DOHH2 (cell line): ENCODE measurements at regions not wholly inside any gene's neighbourhood (a gene's known extent, or its start where the extent isn't known, plus 50 kb on each side); places are given as distances from the start of the nearest gene placed in this dataset.

Experiments used
- H3F3A ChIP-seq: fragments of 200-600 bp; sonication (generic), shearing (Covaris generic); 2 replicates; pipeline ENCODE4 v1.6.0; 2016; ENCODE audit warnings: antibody characterized with exemption, mild to moderate bottlenecking; ENCODE audit not compliant: control insufficient read depth, insufficient read depth
- H3K27ac ChIP-seq: fragments of 200-600 bp; sonication (generic); 2 replicates; pipeline ENCODE4 v1.5.1; 2014; ENCODE audit warnings: low read depth, mild to moderate bottlenecking, low read length, moderate library complexity
- H3K27me3 ChIP-seq: fragments of 200-600 bp; sonication (generic); 2 replicates; pipeline ENCODE4 v1.6.1; 2014; ENCODE audit warnings: mild to moderate bottlenecking, low read length, mixed read lengths; ENCODE audit not compliant: control insufficient read depth
- H3K36me3 ChIP-seq: fragments of 200-600 bp; sonication (generic); 2 replicates; pipeline ENCODE4 v1.6.1; 2014; ENCODE audit warnings: mild to moderate bottlenecking, low read length, moderate library complexity, mixed read lengths; ENCODE audit not compliant: control insufficient read depth
- H3K4me1 ChIP-seq: fragments of 200-600 bp; sonication (generic); 2 replicates; pipeline ENCODE4 v1.6.1; 2014; ENCODE audit warnings: mild to moderate bottlenecking, low read length, mixed read lengths; ENCODE audit not compliant: control insufficient read depth
- H3K4me2 ChIP-seq: fragments of 200-600 bp; sonication (generic); 2 replicates; pipeline ENCODE4 v1.6.0; 2014; ENCODE audit warnings: mild to moderate bottlenecking, low read length, moderate library complexity
- H3K4me3 ChIP-seq: fragments of 200-600 bp; sonication (generic); 2 replicates; pipeline ENCODE4 v1.5.1; 2014; ENCODE audit warnings: mild to moderate bottlenecking, low read length, mixed read lengths
- H3K79me2 ChIP-seq: fragments of 200-600 bp; sonication (generic); 2 replicates; pipeline ENCODE4 v1.6.1; 2014; ENCODE audit warnings: mild to moderate bottlenecking, low read length, mixed read lengths; ENCODE audit not compliant: control insufficient read depth
- H3K9me2 ChIP-seq: fragments of 200-600 bp; sonication (generic); replicated peaks from 2 replicates; pipeline ENCODE4 v1.6.1; 2014; ENCODE audit warnings: mild to moderate bottlenecking, low read length, mixed read lengths; ENCODE audit not compliant: control insufficient read depth
- H3K9me3 ChIP-seq: fragments of 200-600 bp; sonication (generic); 2 replicates; pipeline ENCODE4 v1.6.1; 2014; ENCODE audit warnings: antibody characterized with exemption, low read length, mixed read lengths; ENCODE audit not compliant: control insufficient read depth, insufficient read depth
- H4K20me1 ChIP-seq: fragments of 200-600 bp; sonication (generic); 2 replicates; pipeline ENCODE4 v1.6.0; 2014; ENCODE audit warnings: low read depth, mild to moderate bottlenecking, antibody characterized with exemption, low read length, moderate library complexity; ENCODE audit not compliant: control insufficient read depth, insufficient read depth
- CTCF ChIP-seq: fragments of 200-600 bp; sonication (generic); IDR thresholded peaks from one replicate; pipeline ENCODE4 v1.5.1; 2014; ENCODE audit warnings: antibody characterized with exemption, mild to moderate bottlenecking, low read depth, low read length; ENCODE audit not compliant: poor library complexity, severe bottlenecking
- EZH2phosphoT487 ChIP-seq: fragments of 200-600 bp; sonication (generic); IDR thresholded peaks from 2 replicates; pipeline ENCODE4 v1.6.1; 2017; ENCODE audit warnings: borderline replicate concordance, mild to moderate bottlenecking, antibody characterized with exemption, low read length, moderate library complexity, mixed read lengths

- no peak overlapping the region for H3K4me3 ChIP-seq
These were observed 621.5 kb upstream of the ZNF385D start for GRCh38 chr3:22372292-22373062.

DNA sequence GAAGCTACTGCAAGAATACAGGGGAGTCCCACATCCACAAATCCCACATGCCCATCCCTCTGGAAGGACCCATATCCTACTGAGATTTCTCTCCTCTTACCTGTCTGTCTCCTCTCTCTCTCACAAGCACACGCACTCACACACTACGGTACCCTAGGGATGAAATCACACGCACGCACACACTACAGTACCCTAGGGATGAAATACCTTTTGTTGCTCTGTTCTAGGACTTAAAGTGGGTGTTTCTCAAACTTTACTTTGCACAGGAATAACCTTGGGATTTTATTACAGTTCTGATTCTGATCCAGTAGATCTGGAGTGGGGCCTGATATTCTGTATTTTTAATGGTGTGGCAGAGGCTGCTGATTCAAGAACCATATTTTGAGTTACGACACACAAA lies 622.2 kb upstream of the ZNF385D start:
- Histone ChIP-seq H3K9me3 (no peaks in the 10 kb centered on the region), H4K20me1 (no peaks in the 10 kb centered on the region), H3K4me3 (no peak overlapping the region), H3K4me2 (no peak overlapping the region), H3K27ac (no peak overlapping the region), H3K79me2 (no peaks in the 10 kb centered on the region), H3K9me2 (no peaks in the 10 kb centered on the region), H3K36me3 (no peaks in the 10 kb centered on the region), H3F3A (no peaks in the 10 kb centered on the region), H3K27me3 (no peaks in the 10 kb centered on the region), H3K4me1 (no peaks in the 10 kb centered on the region)
- no peak for TF ChIP-seq CTCF

More at GRCh38 chr3:22372292-22373062, 621.5 kb upstream of the ZNF385D start:
- Histone ChIP-seq H3K27me3 (no peaks in the 10 kb centered on the region), H3F3A (no peaks in the 10 kb centered on the region), H3K9me3 (no peaks in the 10 kb centered on the region), H3K36me3 (no peaks in the 10 kb centered on the region), H4K20me1 (no peaks in the 10 kb centered on the region), H3K9me2 (no peaks in the 10 kb centered on the region), H3K27ac (no peak overlapping the region), H3K79me2 (no peaks in the 10 kb centered on the region), H3K4me2 (no peak overlapping the region), H3K4me1 (no peaks in the 10 kb centered on the region)
- TF ChIP-seq EZH2phosphoT487 (no peak), CTCF (no peak)

- TF ChIP-seq CTCF = no peak
- TF ChIP-seq EZH2phosphoT487 = no peak
- Histone ChIP-seq H3K27ac (no peak overlapping the region), H4K20me1 (no peaks in the 10 kb centered on the region), H3K27me3 (no peaks in the 10 kb centered on the region), H3K4me3 (no peak overlapping the region), H3K4me2 (no peak overlapping the region), H3F3A (no peaks in the 10 kb centered on the region), H3K9me2 (no peaks in the 10 kb centered on the region), H3K9me3 (no peaks in the 10 kb centered on the region), H3K79me2 (no peaks in the 10 kb centered on the region), H3K4me1 (no peaks in the 10 kb centered on the region), H3K36me3 (no peaks in the 10 kb centered on the region)
These were observed 622.8 kb upstream of the ZNF385D start for GRCh38 chr3:22373827-22374226.
